ENCODE measurements at regions not wholly inside any gene's neighbourhood (a gene's known extent, or its start where the extent isn't known, plus 50 kb on each side); places are given as distances from the start of the nearest gene placed in this dataset.
A peak's percentile ranks its signal among the peaks of the same experiment; 100 is the strongest.

GRCh38 chr6:145506136-145506535 lies 229.2 kb downstream of the EPM2A start:
- H3K9ac ChIP-seq (ENCODE audit: low read length), result no peak overlapping the region

GRCh38 chr6:145506565-145506964 lies 228.8 kb downstream of the EPM2A start:
- no peak overlapping the region for H3K18ac ChIP-seq (ENCODE audit: low read length)
- DNase-seq, result no peak
- no peak overlapping the region for H3K56ac ChIP-seq (ENCODE audit: low read length)
- no peak overlapping the region for H3K23ac ChIP-seq (ENCODE audit: low read length)
- no peak overlapping the region for H2AK5ac ChIP-seq (ENCODE audit: low read length)
- no peak overlapping the region for H2BK5ac ChIP-seq (ENCODE audit: low read length)
- H3K4ac ChIP-seq (ENCODE audit: low read depth, low read length), result no peak overlapping the region
- H4K5ac ChIP-seq (ENCODE audit: low read length), result no peak overlapping the region
- no peaks in the 10 kb centered on the region for H3K27me3 ChIP-seq (ENCODE audit: insufficient read depth, low read length, poor library complexity)
- no peak overlapping the region for H2BK120ac ChIP-seq (ENCODE audit: low read depth, low read length)
- H3K4me3 ChIP-seq (ENCODE audit: low read length), result no peak overlapping the region
- no peak overlapping the region for H3K27ac ChIP-seq (ENCODE audit: low read depth, low read length)
- H3K4me1 ChIP-seq (ENCODE audit: control insufficient read depth, low read depth, low read length), result no peaks in the 10 kb centered on the region
- no peaks in the 10 kb centered on the region for H3K79me2 ChIP-seq (ENCODE audit: control insufficient read depth, insufficient read depth, low read length)
- H3K9ac ChIP-seq (ENCODE audit: low read length), result no peak overlapping the region
- no peak overlapping the region for H2BK15ac ChIP-seq (replicated peaks; ENCODE audit: low read depth)
- WGBS (ENCODE audit: extremely low coverage, insufficient coverage, low lambda C conversion rate), result no CpG with 5 or more reads among the region's 1 CpG
- H3K4me2 ChIP-seq (ENCODE audit: low read length), result no peak overlapping the region
- H3K79me1 ChIP-seq (ENCODE audit: low read length), result no peaks in the 10 kb centered on the region
- no peak overlapping the region for H4K8ac ChIP-seq (ENCODE audit: low read depth, low read length)
- H3K36me3 ChIP-seq (ENCODE audit: control insufficient read depth, insufficient read depth, low read length), result no peaks in the 10 kb centered on the region

More at GRCh38 chr6:145506136-145506535, 229.2 kb downstream of the EPM2A start:
- no peak overlapping the region for H3K27ac ChIP-seq (ENCODE audit: low read depth, low read length)
- H2BK5ac ChIP-seq (ENCODE audit: low read length), result no peak overlapping the region
- no peaks in the 10 kb centered on the region for H3K79me1 ChIP-seq (ENCODE audit: low read length)
- no peak overlapping the region for H3K4me2 ChIP-seq (ENCODE audit: low read length)
- no peak overlapping the region for H3K18ac ChIP-seq (ENCODE audit: low read length)
- no peak overlapping the region for H3K4ac ChIP-seq (ENCODE audit: low read depth, low read length)
- no peaks in the 10 kb centered on the region for H3K36me3 ChIP-seq (ENCODE audit: control insufficient read depth, insufficient read depth, low read length)
- no peaks in the 10 kb centered on the region for H3K27me3 ChIP-seq (ENCODE audit: insufficient read depth, low read length, poor library complexity)
- H3K4me1 ChIP-seq (ENCODE audit: control insufficient read depth, low read depth, low read length), result no peaks in the 10 kb centered on the region
- DNase-seq, result no peak
- H4K8ac ChIP-seq (ENCODE audit: low read depth, low read length), result no peak overlapping the region
- 100% methylated on average over 1 of the region's 2 CpGs for WGBS (ENCODE audit: extremely low coverage, insufficient coverage, low lambda C conversion rate)
- no peak overlapping the region for H3K23ac ChIP-seq (ENCODE audit: low read length)
- H3K56ac ChIP-seq (ENCODE audit: low read length), result no peak overlapping the region
- no peaks in the 10 kb centered on the region for H3K79me2 ChIP-seq (ENCODE audit: control insufficient read depth, insufficient read depth, low read length)
- no peak overlapping the region for H2BK15ac ChIP-seq (replicated peaks; ENCODE audit: low read depth)
- H2BK120ac ChIP-seq (ENCODE audit: low read depth, low read length), result no peak overlapping the region
- no peak overlapping the region for H4K5ac ChIP-seq (ENCODE audit: low read length)
- no peak overlapping the region for H2AK5ac ChIP-seq (ENCODE audit: low read length)
- no peak overlapping the region for H3K4me3 ChIP-seq (ENCODE audit: low read length)

- Histone ChIP-seq H2AK5ac (ENCODE audit: low read length) (no peak overlapping the region), H3K23ac (ENCODE audit: low read length) (no peak overlapping the region), H4K8ac (ENCODE audit: low read depth, low read length) (no peak overlapping the region), H3K56ac (ENCODE audit: low read length) (no peak overlapping the region), H3K27ac (ENCODE audit: low read depth, low read length) (no peak overlapping the region), H3K79me2 (ENCODE audit: control insufficient read depth, insufficient read depth, low read length) (no peaks in the 10 kb centered on the region), H2BK5ac (ENCODE audit: low read length) (no peak overlapping the region), H2BK15ac (replicated peaks; ENCODE audit: low read depth) (no peak overlapping the region), H3K18ac (ENCODE audit: low read length) (no peak overlapping the region), H3K4ac (ENCODE audit: low read depth, low read length) (no peak overlapping the region), H3K4me3 (ENCODE audit: low read length) (no peak overlapping the region), H3K9ac (ENCODE audit: low read length) (no peak overlapping the region), H3K36me3 (ENCODE audit: control insufficient read depth, insufficient read depth, low read length) (no peaks in the 10 kb centered on the region), H3K27me3 (ENCODE audit: insufficient read depth, low read length, poor library complexity) (no peaks in the 10 kb centered on the region), H3K79me1 (ENCODE audit: low read length) (no peaks in the 10 kb centered on the region), H3K4me2 (ENCODE audit: low read length) (no peak overlapping the region), H3K4me1 (ENCODE audit: control insufficient read depth, low read depth, low read length) (no peaks in the 10 kb centered on the region), H2BK120ac (ENCODE audit: low read depth, low read length) (no peak overlapping the region), H4K5ac (ENCODE audit: low read length) (no peak overlapping the region)
- no CpG with 5 or more reads among the region's 2 CpGs for WGBS (ENCODE audit: extremely low coverage, insufficient coverage, low lambda C conversion rate)
- DNase-seq, result no peak
Measured at GRCh38 chr6:145507239-145507638, 228.1 kb downstream of the EPM2A start.

GRCh38 chr6:145508107-145508506 lies 227.2 kb downstream of the EPM2A start:
- H3K79me2 ChIP-seq (ENCODE audit: control insufficient read depth, insufficient read depth, low read length), result no peaks in the 10 kb centered on the region
- H2BK15ac ChIP-seq (replicated peaks; ENCODE audit: low read depth), result no peak overlapping the region
- no peak overlapping the region for H3K4me2 ChIP-seq (ENCODE audit: low read length)
- H2BK120ac ChIP-seq (ENCODE audit: low read depth, low read length), result no peak overlapping the region
- no peaks in the 10 kb centered on the region for H3K27me3 ChIP-seq (ENCODE audit: insufficient read depth, low read length, poor library complexity)
- peak; percentile 78 for DNase-seq
- H3K36me3 ChIP-seq (ENCODE audit: control insufficient read depth, insufficient read depth, low read length), result no peaks in the 10 kb centered on the region
- no CpG with 5 or more reads among the region's 1 CpG for WGBS (ENCODE audit: extremely low coverage, insufficient coverage, low lambda C conversion rate)
- no peak overlapping the region for H3K23ac ChIP-seq (ENCODE audit: low read length)
- H3K27ac ChIP-seq (ENCODE audit: low read depth, low read length), result no peak overlapping the region
- H3K9ac ChIP-seq (ENCODE audit: low read length), result no peak overlapping the region
- no peak overlapping the region for H4K8ac ChIP-seq (ENCODE audit: low read depth, low read length)
- H3K79me1 ChIP-seq (ENCODE audit: low read length), result no peaks in the 10 kb centered on the region
- H2AK5ac ChIP-seq (ENCODE audit: low read length), result no peak overlapping the region
- no peak overlapping the region for H2BK5ac ChIP-seq (ENCODE audit: low read length)
- H3K56ac ChIP-seq (ENCODE audit: low read length), result peak overlapping the region; percentile 69
- no peak overlapping the region for H4K5ac ChIP-seq (ENCODE audit: low read length)
- peak overlapping the region; percentile 64 for H3K18ac ChIP-seq (ENCODE audit: low read length)
- no peak overlapping the region for H3K4ac ChIP-seq (ENCODE audit: low read depth, low read length)
- H3K4me1 ChIP-seq (ENCODE audit: control insufficient read depth, low read depth, low read length), result no peaks in the 10 kb centered on the region
- H3K4me3 ChIP-seq (ENCODE audit: low read length), result no peak overlapping the region

- Histone ChIP-seq H3K4me2 (ENCODE audit: low read length) (no peak overlapping the region), H3K36me3 (ENCODE audit: control insufficient read depth, insufficient read depth, low read length) (no peaks in the 10 kb centered on the region), H3K18ac (ENCODE audit: low read length) (no peak overlapping the region), H3K4me3 (ENCODE audit: low read length) (no peak overlapping the region), H3K56ac (ENCODE audit: low read length) (no peak overlapping the region), H3K4ac (ENCODE audit: low read depth, low read length) (no peak overlapping the region), H3K79me2 (ENCODE audit: control insufficient read depth, insufficient read depth, low read length) (no peaks in the 10 kb centered on the region), H2AK5ac (ENCODE audit: low read length) (no peak overlapping the region), H2BK5ac (ENCODE audit: low read length) (no peak overlapping the region), H4K5ac (ENCODE audit: low read length) (no peak overlapping the region), H4K8ac (ENCODE audit: low read depth, low read length) (no peak overlapping the region), H2BK15ac (replicated peaks; ENCODE audit: low read depth) (no peak overlapping the region), H2BK120ac (ENCODE audit: low read depth, low read length) (no peak overlapping the region), H3K79me1 (ENCODE audit: low read length) (no peaks in the 10 kb centered on the region), H3K27me3 (ENCODE audit: insufficient read depth, low read length, poor library complexity) (no peaks in the 10 kb centered on the region), H3K9ac (ENCODE audit: low read length) (no peak overlapping the region), H3K23ac (ENCODE audit: low read length) (no peak overlapping the region), H3K4me1 (ENCODE audit: control insufficient read depth, low read depth, low read length) (no peaks in the 10 kb centered on the region), H3K27ac (ENCODE audit: low read depth, low read length) (no peak overlapping the region)
- WGBS (ENCODE audit: extremely low coverage, insufficient coverage, low lambda C conversion rate), result no CpG with 5 or more reads among the region's 4 CpGs
- no peak for DNase-seq
Measured at GRCh38 chr6:145517492-145517891, 217.8 kb downstream of the EPM2A start.

GRCh38 chr6:145525038-145525437 lies 210.3 kb downstream of the EPM2A start:
- Histone ChIP-seq H3K27ac (ENCODE audit: low read depth, low read length) (no peak overlapping the region), H2BK120ac (ENCODE audit: low read depth, low read length) (no peak overlapping the region), H3K27me3 (ENCODE audit: insufficient read depth, low read length, poor library complexity) (peaks cover 4% of the 10 kb centered on the region), H3K36me3 (ENCODE audit: control insufficient read depth, insufficient read depth, low read length) (no peaks in the 10 kb centered on the region), H3K4me2 (ENCODE audit: low read length) (no peak overlapping the region), H3K4ac (ENCODE audit: low read depth, low read length) (no peak overlapping the region), H4K5ac (ENCODE audit: low read length) (no peak overlapping the region), H3K4me1 (ENCODE audit: control insufficient read depth, low read depth, low read length) (peaks cover 2% of the 10 kb centered on the region), H2AK5ac (ENCODE audit: low read length) (no peak overlapping the region), H3K4me3 (ENCODE audit: low read length) (no peak overlapping the region), H4K8ac (ENCODE audit: low read depth, low read length) (no peak overlapping the region), H2BK15ac (replicated peaks; ENCODE audit: low read depth) (no peak overlapping the region), H3K18ac (ENCODE audit: low read length) (no peak overlapping the region), H3K79me1 (ENCODE audit: low read length) (no peaks in the 10 kb centered on the region), H3K56ac (ENCODE audit: low read length) (no peak overlapping the region), H2BK5ac (ENCODE audit: low read length) (no peak overlapping the region), H3K23ac (ENCODE audit: low read length) (no peak overlapping the region), H3K79me2 (ENCODE audit: control insufficient read depth, insufficient read depth, low read length) (no peaks in the 10 kb centered on the region), H3K9ac (ENCODE audit: low read length) (no peak overlapping the region)
- WGBS (ENCODE audit: extremely low coverage, insufficient coverage, low lambda C conversion rate), result no CpG with 5 or more reads among the region's 3 CpGs
- DNase-seq, result no peak
